ENCODE measurements at regions not wholly inside any gene's neighbourhood (a gene's known extent, or its start where the extent isn't known, plus 50 kb on each side); places are given as distances from the start of the nearest gene placed in this dataset.

- TF ChIP-seq CTCF (IDR thresholded peaks at IDR 0.05) (no peak), POLR2A (IDR thresholded peaks at IDR 0.05) (no peak)
Observed at GRCh38 chr17:12310811-12311210, 290.1 kb downstream of the MAP2K4 start.
